HL-60 (cell line): ENCODE measurements at regions not wholly inside any gene's neighbourhood (a gene's known extent, or its start where the extent isn't known, plus 50 kb on each side); places are given as distances from the start of the nearest gene placed in this dataset.

ENCODE experiments used
- CTCF ChIP-seq: IDR thresholded peaks from one replicate; pipeline ENCODE4 v1.5.1; 2011; ENCODE audit warnings: low read length, control low read depth, inconsistent platforms; ENCODE audit not compliant: insufficient read depth
- GABPA ChIP-seq: IDR thresholded peaks from 2 replicates; pipeline ENCODE4 v1.6.1; 2012; ENCODE audit warnings: low read depth
- POLR2AphosphoS5 ChIP-seq: IDR thresholded peaks from 2 replicates; pipeline ENCODE4 v1.6.1; 2012; ENCODE audit warnings: low read depth
- REST ChIP-seq: IDR thresholded peaks from 2 replicates; pipeline ENCODE4 v1.6.1; 2012; ENCODE audit warnings: low read depth; ENCODE audit not compliant: insufficient replicate concordance
- SPI1 ChIP-seq: IDR thresholded peaks from 2 replicates; pipeline ENCODE4 v1.6.1; 2012; ENCODE audit warnings: low read depth, mild to moderate bottlenecking, borderline replicate concordance

- TF ChIP-seq CTCF (no peak), POLR2AphosphoS5 (no peak), GABPA (no peak), REST (no peak), SPI1 (no peak)
These were observed 258.8 kb downstream of the GPD2 start for GRCh38 chr2:156695020-156695419.
